Skeletal muscle cell (primary cell): ENCODE measurements at regions not wholly inside any gene's neighbourhood (a gene's known extent, or its start where the extent isn't known, plus 50 kb on each side); places are given as distances from the start of the nearest gene placed in this dataset.

Experiments
- DNase-seq: peaks from one replicate; pipeline ENCODE4 v3.0.0-alpha.2; 2010; ENCODE audit warnings: low read depth
- H3K4me3 ChIP-seq: 2 replicates; pipeline ENCODE4 v1.5.1; 2011; ENCODE audit warnings: low read depth, mild to moderate bottlenecking, control low read depth, low read length, moderate library complexity

GRCh38 chr20:10763112-10763511, 89.3 kb upstream of the JAG1 start:
- H3K4me3 ChIP-seq = no peak overlapping the region
- DNase-seq = no peak

- H3K4me3 ChIP-seq = no peak overlapping the region
- DNase-seq = no peak
These were observed 95.9 kb upstream of the JAG1 start for GRCh38 chr20:10769700-10770099.

DNA sequence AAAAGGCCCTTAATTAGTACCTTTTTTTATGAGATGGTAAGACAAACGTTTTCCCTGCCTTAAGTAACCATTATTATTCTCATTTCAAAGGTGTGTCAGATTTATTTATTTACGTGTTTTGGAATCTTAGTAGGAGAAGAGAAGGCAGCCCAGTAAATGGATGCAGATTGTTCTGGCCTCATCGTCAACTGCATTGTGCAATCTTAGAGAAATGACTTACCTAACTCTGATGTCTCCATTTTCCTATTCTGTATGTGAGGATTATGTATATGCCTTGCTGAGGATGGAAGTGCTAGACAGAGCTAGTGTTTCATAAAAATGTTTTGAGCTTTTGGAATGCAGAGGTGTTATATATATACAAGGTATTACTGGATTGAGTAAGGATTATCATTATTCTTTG, 97.0 kb upstream of the JAG1 start:
- H3K4me3 ChIP-seq = no peak overlapping the region

DNA sequence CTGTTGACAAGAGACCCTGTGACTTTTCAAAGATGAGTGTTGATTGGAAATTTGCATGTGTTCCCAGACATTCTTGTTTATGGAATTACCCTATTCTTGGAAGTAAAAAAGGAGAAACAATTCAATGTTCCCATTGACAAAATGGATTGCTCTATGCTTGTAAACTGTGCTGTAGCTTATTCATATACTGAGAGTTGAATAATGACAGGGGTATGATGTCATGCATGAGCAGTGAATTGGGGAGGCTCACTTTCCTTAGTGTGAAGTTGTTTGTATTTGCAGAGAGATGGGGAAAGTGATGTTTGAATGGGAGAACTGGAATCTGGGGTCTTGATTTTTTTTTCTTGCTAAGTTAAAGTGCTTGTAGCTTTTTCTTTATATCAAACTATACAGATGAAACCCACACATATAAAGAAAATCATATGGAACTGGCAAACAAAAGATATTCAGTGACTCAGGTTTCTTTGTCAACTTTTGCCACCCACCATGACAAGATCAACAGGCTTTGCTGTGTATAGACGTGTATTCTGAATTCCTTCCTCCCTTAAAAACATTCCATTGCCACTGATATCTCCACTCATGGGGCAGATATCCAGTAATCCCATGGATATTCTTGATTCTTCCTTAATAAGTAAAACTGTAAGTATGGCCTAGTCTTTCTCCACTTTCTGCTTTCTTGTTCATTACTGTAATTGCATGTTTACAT, 97.8 kb upstream of the JAG1 start:
- no peak for DNase-seq
- no peak overlapping the region for H3K4me3 ChIP-seq

More for the DNA sequence above, 97.0 kb upstream of the JAG1 start:
- DNase-seq = no peak

DNA sequence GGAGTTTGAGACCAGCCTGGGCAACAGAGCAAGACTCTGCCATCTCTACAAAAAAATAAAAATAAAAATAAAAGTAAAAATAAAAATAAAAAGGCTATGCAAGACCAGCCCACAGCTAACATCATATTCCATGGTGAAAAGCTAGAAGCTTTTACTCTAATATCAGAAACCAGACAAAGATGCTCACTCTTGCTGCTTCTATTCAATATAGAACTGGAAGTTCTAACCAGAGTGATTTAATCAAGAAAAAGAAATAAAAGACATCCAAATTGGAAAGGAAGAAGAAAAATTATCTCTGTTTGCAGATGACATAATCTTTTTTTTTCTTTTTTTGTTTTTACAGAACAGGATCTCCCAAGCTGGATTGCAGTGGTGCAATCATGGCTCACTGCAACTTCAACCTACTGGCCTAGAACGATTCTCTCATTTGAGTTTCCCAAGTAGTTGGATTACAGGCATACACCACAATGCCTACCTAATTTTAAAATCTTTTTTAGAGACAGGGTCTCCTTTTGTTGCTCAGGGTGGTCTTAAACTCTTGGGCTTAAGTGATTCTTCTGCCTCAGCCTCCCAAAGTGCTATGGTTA, 100.7 kb upstream of the JAG1 start:
- DNase-seq = no peak
- H3K4me3 ChIP-seq = no peak overlapping the region

DNA sequence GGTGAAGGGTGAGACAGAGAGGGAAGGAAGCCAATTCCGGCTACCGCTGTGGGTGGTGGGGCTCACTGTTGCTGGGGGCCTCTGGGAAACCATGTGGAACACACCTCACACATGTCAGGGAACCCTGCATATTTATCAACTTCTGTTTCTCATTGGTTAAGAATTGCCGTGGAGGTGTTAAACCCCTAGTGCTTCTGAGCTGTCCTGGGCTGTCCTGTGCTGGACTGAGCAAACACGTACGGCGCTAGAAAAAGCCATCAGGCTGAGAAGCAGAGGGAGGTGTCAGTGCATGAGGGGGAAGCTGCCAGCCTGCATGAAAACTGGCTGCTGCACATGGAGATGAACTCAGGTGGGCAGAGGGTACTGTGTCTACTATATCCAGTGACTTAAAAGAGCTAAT, 103.9 kb upstream of the JAG1 start:
- no peak for DNase-seq
- no peak overlapping the region for H3K4me3 ChIP-seq

GRCh38 chr20:10779911-10780310, 106.1 kb upstream of the JAG1 start:
- DNase-seq = no peak

DNA sequence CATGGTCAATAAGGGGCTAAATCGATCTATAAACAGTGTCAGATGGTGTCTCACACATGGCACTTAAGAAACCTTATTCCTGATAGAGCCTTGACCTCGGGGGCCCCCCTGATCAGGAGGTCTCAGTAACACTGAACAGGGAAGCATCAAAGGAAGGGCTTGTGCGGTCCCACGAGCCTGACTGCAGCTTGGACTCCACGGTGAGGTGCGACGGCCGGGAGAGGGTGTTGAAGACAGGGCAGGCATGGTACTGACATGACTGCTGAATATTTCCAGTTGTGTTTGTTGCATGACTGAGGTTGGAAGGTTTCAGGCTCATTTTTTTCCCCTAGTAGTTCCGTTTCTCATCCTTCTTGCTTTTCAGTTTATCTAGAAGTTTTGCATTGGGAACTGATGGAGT, 107.1 kb upstream of the JAG1 start:
- DNase-seq = no peak
- H3K4me3 ChIP-seq = no peak overlapping the region

More at GRCh38 chr20:10779911-10780310, 106.1 kb upstream of the JAG1 start:
- H3K4me3 ChIP-seq = no peak overlapping the region

DNA sequence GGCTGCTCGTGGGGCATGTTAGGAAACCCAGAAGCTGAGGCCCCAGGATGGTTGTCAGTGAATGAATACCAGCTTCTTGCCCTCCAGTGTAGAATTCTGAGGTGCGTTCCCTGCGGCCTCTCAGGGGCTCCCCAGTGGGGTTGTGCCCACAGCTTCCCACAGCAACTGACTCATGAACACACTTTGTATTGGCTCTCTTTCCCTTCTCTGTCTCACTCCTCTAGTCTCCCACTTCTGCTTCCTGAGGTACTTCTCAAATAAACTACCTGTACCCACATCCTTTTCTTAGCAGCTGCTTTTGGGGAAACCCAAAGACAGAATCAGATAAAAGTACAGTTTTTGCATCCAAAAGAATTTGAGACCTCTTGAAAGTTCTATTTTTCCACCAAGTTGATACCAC, 107.7 kb upstream of the JAG1 start:
- no peak overlapping the region for H3K4me3 ChIP-seq
- no peak for DNase-seq

DNA sequence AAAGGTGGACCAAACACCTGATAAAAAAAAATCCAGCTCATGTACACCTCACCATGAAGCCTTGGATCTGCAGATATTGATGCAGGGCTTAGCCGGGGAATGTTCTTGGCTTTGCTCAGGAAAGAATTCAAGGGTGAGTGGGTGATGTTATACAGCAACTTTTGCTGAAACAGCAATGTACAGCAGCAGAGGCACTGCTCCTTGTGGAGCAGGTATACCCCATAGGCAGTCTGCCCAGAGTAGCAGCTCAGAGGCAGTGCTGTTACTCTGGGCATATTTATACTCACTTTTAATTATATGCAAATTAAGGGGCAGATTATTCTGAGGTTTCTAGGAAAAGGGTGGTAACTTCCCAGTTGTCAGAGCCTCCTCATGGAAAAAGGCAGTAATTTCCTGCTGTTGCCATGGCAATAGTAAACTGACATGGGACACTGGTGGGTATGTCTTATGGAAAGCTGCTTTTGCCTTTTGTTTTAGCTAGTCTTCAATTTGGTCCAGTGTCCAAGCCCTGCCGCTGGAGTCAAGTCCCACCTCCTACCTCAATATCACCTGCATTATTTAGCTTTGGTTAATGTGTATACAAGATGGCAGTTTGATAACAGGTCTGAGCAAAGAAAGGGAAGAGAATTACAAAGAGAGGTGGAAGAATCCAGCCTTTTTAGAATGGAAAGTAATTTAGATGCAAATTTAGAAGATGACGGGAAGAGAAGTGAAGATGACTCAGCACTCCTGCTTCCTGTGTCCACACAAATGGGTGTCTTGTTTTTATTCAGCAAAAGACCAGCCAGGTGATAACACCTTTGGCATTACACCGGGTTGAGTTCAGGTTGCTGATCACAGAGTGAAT, 110.1 kb upstream of the JAG1 start:
- H3K4me3 ChIP-seq = no peak overlapping the region
- no peak for DNase-seq

GRCh38 chr20:10784554-10785183, 110.9 kb upstream of the JAG1 start:
- no peak overlapping the region for H3K4me3 ChIP-seq
- DNase-seq = no peak

GRCh38 chr20:10786678-10787077, 112.9 kb upstream of the JAG1 start:
- no peak overlapping the region for H3K4me3 ChIP-seq
- no peak for DNase-seq

GRCh38 chr20:10788055-10788454, 114.3 kb upstream of the JAG1 start:
- H3K4me3 ChIP-seq = no peak overlapping the region
- no peak for DNase-seq

- DNase-seq = no peak
- no peak overlapping the region for H3K4me3 ChIP-seq
These were observed 115.1 kb upstream of the JAG1 start for GRCh38 chr20:10788877-10789276.

DNA sequence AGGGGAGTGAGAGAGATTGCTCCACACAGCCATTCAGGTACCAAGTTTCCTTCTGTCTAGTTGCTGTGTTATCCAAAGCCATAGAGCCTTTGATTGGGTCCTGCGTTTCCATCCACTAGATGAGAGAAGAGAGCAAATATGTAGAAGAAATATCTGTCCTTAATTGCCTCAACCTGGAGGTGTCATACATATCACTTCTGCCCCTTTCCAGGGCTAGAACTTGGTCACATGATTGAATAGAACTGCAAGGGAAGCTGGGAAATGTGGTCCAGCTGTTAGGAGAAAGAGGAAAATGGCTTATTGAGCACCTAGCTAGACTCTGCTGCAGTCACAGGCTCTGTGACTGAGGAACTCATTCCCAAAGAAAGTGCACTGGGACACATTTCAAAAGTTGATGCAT, 115.6 kb upstream of the JAG1 start:
- H3K4me3 ChIP-seq = no peak overlapping the region
- no peak for DNase-seq

DNA sequence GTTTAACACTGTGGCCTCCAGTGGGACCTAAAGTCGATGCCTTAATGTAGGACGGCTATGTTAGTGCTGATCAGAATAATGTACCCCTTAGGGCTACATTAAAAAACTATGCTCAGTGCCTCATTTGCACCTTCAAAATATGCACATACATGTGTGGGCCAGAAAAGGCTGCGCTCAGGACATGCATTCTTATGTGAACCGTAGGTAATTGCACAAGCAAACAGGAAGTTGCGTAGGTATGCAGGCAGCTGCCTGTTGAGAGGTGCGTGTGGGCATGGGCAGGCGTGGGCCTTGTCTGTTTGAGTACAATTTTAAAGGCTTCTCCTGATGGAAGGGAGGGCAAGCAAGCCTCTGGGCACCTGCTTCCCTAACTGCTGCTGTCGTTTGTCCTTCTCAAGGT, 116.2 kb upstream of the JAG1 start:
- DNase-seq = no peak

DNA sequence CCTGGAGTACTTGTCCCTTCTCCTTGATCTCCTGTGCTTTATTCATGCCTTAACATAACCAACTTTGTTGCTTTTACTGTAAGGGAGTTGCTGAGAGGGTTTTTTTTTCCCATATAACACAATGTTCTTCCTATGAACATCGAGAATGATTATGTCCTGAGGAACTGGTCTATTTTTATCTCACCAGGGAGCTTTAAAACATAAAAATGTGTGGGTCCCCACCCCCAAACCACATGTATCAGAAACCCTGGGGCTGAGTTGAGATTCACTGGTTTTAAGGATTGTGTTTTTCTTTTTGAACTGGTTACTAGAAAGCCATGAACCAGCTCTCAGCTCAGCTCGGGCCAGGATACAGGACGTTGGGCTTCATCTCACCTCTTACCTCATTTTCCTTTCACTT, 118.5 kb upstream of the JAG1 start:
- H3K4me3 ChIP-seq = no peak overlapping the region
- no peak for DNase-seq

More for the DNA sequence above, 116.2 kb upstream of the JAG1 start:
- no peak overlapping the region for H3K4me3 ChIP-seq

DNA sequence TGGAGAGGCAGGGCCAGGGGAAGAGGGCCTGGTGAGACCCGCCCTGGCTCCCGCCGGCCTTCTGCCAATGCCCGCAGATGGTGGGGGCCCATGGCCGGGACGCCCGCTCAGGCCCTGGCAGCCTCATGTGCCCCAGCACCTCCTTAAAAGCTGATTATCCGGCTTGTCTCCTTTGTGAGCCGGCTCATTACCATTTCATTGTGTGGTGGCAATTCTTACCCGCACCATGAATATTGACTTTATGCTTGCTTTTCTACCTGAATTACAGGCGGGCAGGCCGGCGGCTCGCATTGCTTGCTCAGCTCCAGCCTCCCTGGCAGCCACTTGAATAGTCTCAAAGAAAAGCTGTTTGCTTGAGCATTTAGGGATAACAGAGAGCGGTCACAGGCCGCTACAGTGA, 120.0 kb upstream of the JAG1 start:
- H3K4me3 ChIP-seq = no peak overlapping the region

GRCh38 chr20:10794765-10795164, 121.0 kb upstream of the JAG1 start:
- DNase-seq = no peak
- H3K4me3 ChIP-seq = no peak overlapping the region

More for the DNA sequence above, 120.0 kb upstream of the JAG1 start:
- no peak for DNase-seq
